SK-N-SH (cell line): ENCODE measurements at regions not wholly inside any gene's neighbourhood (a gene's known extent, or its start where the extent isn't known, plus 50 kb on each side); places are given as distances from the start of the nearest gene placed in this dataset.

Source experiments
- CTCF ChIP-seq: fragments of 200-600 bp; sonication (generic); IDR thresholded peaks from 2 replicates; pipeline ENCODE4 v1.6.1; 2017; ENCODE audit warnings: antibody characterized with exemption, mild to moderate bottlenecking, moderate library complexity
- EZH2phosphoT487 ChIP-seq: fragments of 200-600 bp; sonication (generic); IDR thresholded peaks from 2 replicates; pipeline ENCODE4 v1.6.1; 2017; ENCODE audit warnings: low read depth, mixed run types, mild to moderate bottlenecking, antibody characterized with exemption, moderate library complexity, borderline replicate concordance
- MAX ChIP-seq: IDR thresholded peaks from 2 replicates; pipeline ENCODE4 v1.4.0; 2012; ENCODE audit warnings: low read depth
- POLR2AphosphoS5 ChIP-seq: IDR thresholded peaks from 2 replicates; pipeline ENCODE4 v1.6.1; 2012; ENCODE audit warnings: low read depth, low read length
- RAD21 ChIP-seq: IDR thresholded peaks from 2 replicates; pipeline ENCODE4 v1.6.1; 2012; ENCODE audit warnings: mild to moderate bottlenecking, low read length
- REST ChIP-seq: IDR thresholded peaks from 2 replicates; pipeline ENCODE4 v1.6.1; 2012; ENCODE audit warnings: mild to moderate bottlenecking, low read depth, low read length, moderate library complexity
- SIN3A ChIP-seq: IDR thresholded peaks from 2 replicates; pipeline ENCODE4 v1.6.1; 2012; ENCODE audit warnings: low read depth, mild to moderate bottlenecking, low read length, moderate library complexity, borderline replicate concordance
- TAF1 ChIP-seq: IDR thresholded peaks from 2 replicates; pipeline ENCODE4 v1.6.1; 2012; ENCODE audit warnings: low read depth, mild to moderate bottlenecking, low read length, moderate library complexity, borderline replicate concordance
- USF1 ChIP-seq: IDR thresholded peaks from 2 replicates; pipeline ENCODE4 v1.4.0; 2012; ENCODE audit warnings: low read depth, borderline replicate concordance

- no peak for TF ChIP-seq POLR2AphosphoS5
- no peak for TF ChIP-seq MAX
- TF ChIP-seq EZH2phosphoT487 = no peak
- TF ChIP-seq REST = no peak
- TF ChIP-seq CTCF = no peak
- TF ChIP-seq SIN3A = no peak
- TF ChIP-seq TAF1 = no peak
- no peak for TF ChIP-seq USF1
- no peak for TF ChIP-seq RAD21
These were observed 221.3 kb downstream of the FOXD2 start for GRCh38 chr1:47659146-47659545.
